ENCODE measurements at regions not wholly inside any gene's neighbourhood (a gene's known extent, or its start where the extent isn't known, plus 50 kb on each side); places are given as distances from the start of the nearest gene placed in this dataset.

DNA sequence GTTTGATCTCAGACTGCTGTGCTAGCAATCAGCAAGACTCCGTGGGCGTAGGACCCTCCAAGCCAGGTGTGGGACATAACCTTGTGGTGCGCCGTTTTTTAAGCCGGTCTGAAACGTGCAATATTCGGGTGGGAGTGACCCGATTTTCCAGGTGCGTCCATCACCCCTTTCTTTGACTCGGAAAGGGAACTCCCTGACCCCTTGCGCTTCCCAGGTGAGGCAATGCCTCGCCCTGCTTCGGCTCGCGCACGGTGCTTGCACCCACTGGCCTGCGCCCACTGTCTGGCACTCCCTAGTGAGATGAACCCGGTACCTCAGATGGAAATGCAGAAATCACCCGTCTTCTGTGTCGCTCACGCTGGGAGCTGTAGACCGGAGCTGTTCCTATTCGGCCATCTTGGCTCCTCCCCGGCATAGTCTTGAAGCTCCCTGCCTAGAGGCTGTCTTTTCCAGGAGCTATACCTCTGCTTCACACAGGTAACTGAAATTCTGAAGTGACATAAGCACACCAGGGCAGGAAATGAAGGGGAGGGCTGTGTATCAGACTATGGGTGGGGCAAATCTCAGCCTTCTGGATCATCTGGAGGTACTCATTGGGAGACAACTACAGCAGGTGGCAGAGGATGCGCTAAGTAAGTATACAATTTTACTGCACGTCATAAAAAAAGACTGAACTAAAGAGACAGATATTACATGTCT, 252.1 kb upstream of the POT1 start (continued):
- TF ChIP-seq YY1 (IDR thresholded peaks at IDR 0.05; ENCODE audit: borderline replicate concordance in 1 of 3, control insufficient read depth in 1 of 3, extremely low read depth in 1 of 3, insufficient read depth in 3 of 3, insufficient read length in 1 of 3, insufficient replicate concordance in 2 of 3, low read depth in 1 of 3, low read length in 2 of 3) (peak in 2 of 3 experiments; percentile 8 to 72), L3MBTL2 (IDR thresholded peaks at IDR 0.05) (peak; percentile 58; the same call in 1 of the 2 replicates), ZBTB17 (CRISPR knock-in tag; IDR thresholded peaks at IDR 0.05) (peak; percentile 59; the same call in 1 of the 2 replicates), FOXA3 (CRISPR knock-in tag; conservative IDR thresholded peaks at IDR 0.05 in 1 of 2, IDR thresholded peaks at IDR 0.05 in 1 of 2) (peak in 1 of 2 experiments; percentile 72; a peak in 1 of 4 replicates), KDM1A (IDR thresholded peaks at IDR 0.05) (0 out of 4 replicates have a peak, but pooled peaks of 1 of the 2 experiments have one; percentile 10), LCOR (CRISPR knock-in tag; IDR thresholded peaks at IDR 0.05) (peak; percentile 13; the same call in 1 of the 2 replicates), NFRKB (IDR thresholded peaks at IDR 0.05; ENCODE audit: low read depth) (peak; percentile 66; the same call in 1 of the 2 replicates), POLR2A (conservative IDR thresholded peaks at IDR 0.05) (peak; percentile 44; the same call in 1 of the 2 replicates)
- TF ChIP-seq, protein P1, sequence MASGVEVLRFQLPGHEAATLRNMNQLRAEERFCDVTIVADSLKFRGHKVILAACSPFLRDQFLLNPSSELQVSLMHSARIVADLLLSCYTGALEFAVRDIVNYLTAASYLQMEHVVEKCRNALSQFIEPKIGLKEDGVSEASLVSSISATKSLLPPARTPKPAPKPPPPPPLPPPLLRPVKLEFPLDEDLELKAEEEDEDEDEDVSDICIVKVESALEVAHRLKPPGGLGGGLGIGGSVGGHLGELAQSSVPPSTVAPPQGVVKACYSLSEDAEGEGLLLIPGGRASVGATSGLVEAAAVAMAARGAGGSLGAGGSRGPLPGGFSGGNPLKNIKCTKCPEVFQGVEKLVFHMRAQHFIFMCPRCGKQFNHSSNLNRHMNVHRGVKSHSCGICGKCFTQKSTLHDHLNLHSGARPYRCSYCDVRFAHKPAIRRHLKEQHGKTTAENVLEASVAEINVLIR (CRISPR knock-in tag; IDR thresholded peaks at IDR 0.05): 0 out of 2 replicates have a peak, but pooled peaks have one; percentile 11
- TF ChIP-seq, protein P2, sequence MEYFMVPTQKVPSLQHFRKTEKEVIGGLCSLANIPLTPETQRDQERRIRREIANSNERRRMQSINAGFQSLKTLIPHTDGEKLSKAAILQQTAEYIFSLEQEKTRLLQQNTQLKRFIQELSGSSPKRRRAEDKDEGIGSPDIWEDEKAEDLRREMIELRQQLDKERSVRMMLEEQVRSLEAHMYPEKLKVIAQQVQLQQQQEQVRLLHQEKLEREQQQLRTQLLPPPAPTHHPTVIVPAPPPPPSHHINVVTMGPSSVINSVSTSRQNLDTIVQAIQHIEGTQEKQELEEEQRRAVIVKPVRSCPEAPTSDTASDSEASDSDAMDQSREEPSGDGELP (CRISPR knock-in tag; IDR thresholded peaks at IDR 0.05; ENCODE audit: borderline replicate concordance): peak; percentile 36; the same call in 1 of the 2 replicates
